HCT116 (cell line): ENCODE measurements at regions not wholly inside any gene's neighbourhood (a gene's known extent, or its start where the extent isn't known, plus 50 kb on each side); places are given as distances from the start of the nearest gene placed in this dataset.

Source experiments
- ATAC-seq: fragments of 200-7000 bp; cut with Tn5 transposase; 2 replicates; pipeline ENCODE4 v1.9.1; 2020; ENCODE audit warnings: mild to moderate bottlenecking, moderate library complexity
- BruUV-seq: library from RNA; stranded (reverse); fragments of 400-500 nt; replicated peaks from 2 replicates; lab custom pipeline; 2021; lab: Mats Ljungman, UMichigan
- CTCF ChIA-PET: fragments of 300-600 bp; sonication (Branson Sonifier 250); formaldehyde crosslinking; loops from one replicate; lab custom pipeline; 2021; ENCODE audit warnings: antibody characterized with exemption; lab: Charles Lee
- POLR2A ChIA-PET: fragments of 300-600, 350-600 bp; sonication (Branson Sonifier 250); formaldehyde crosslinking; loops from one replicate; lab custom pipeline; 2021; ENCODE audit warnings: antibody characterized with exemption; lab: Charles Lee
- RAD21 ChIA-PET, 2 experiments: fragments of 300-600 bp; sonication (Branson Sonifier 250); formaldehyde crosslinking; loops; one replicate each; lab custom pipeline; 2023; ENCODE audit warnings: low total read pairs in 2 of 2; ENCODE audit not compliant: uncharacterized antibody in 2 of 2, unreplicated experiment in 2 of 2, low non-redundant PET in 1 of 2; lab: Charles Lee
- DNase-seq: peaks from one replicate; pipeline ENCODE4 v3.0.0-alpha.2; 2010; ENCODE audit warnings: low read depth, low spot score
- H2AFZ ChIP-seq: fragments of 200-600 bp; shearing (Covaris generic), sonication (generic); 2 replicates; pipeline ENCODE4 v1.6.1; 2017; ENCODE audit warnings: low read depth, mixed run types, mixed read lengths, antibody characterized with exemption, low read length; ENCODE audit not compliant: poor library complexity, severe bottlenecking
- H3K27ac ChIP-seq: 2 replicates; pipeline ENCODE4 v1.5.1; 2012; ENCODE audit warnings: low read depth, low read length
- H3K27me3 ChIP-seq: fragments of 200-600 bp; sonication (generic); 2 replicates; pipeline ENCODE4 v1.6.1; 2016; ENCODE audit warnings: mixed run types, low read length, mixed read lengths; ENCODE audit not compliant: insufficient read depth
- H3K36me3 ChIP-seq, 2 experiments: fragments of 200-500 bp in 1 of 2; fragments of 200-600 bp in 1 of 2; sonication (Bioruptor generic) in 1 of 2; sonication (generic) in 1 of 2; 2 replicates each; pipeline versions ENCODE4 v1.5.1 to v1.6.1; 2014 to 2016; ENCODE audit warnings: low read length in 2 of 2, inconsistent platforms in 1 of 2, mixed read lengths in 1 of 2, mixed run types in 1 of 2; ENCODE audit not compliant: insufficient read depth in 2 of 2, control insufficient read depth in 1 of 2
- H3K4me1 ChIP-seq, 2 experiments: fragments of 200-600 bp in 1 of 2; sonication (generic) in 1 of 2; 2 replicates each; pipeline versions ENCODE4 v1.5.1 to v1.6.1; 2012 to 2017; ENCODE audit warnings: low read length in 2 of 2, inconsistent platforms in 1 of 2, mild to moderate bottlenecking in 1 of 2, mixed read lengths in 1 of 2, mixed run types in 1 of 2, moderate library complexity in 1 of 2; ENCODE audit not compliant: insufficient read depth in 2 of 2, control insufficient read depth in 1 of 2
- H3K4me2 ChIP-seq: fragments of 200-600 bp; sonication (generic); 2 replicates; pipeline ENCODE4 v1.6.1; 2017; ENCODE audit warnings: mixed run types, low read length, mixed read lengths
- H3K4me3 ChIP-seq, 2 experiments: fragments of 200-600 bp in 1 of 2; sonication (generic) in 1 of 2; replicated peaks in 1 of 2; 2 replicates each; pipeline ENCODE4 v1.5.1; 2011 to 2016; ENCODE audit warnings: low read length in 2 of 2, control low read depth in 1 of 2, low read depth in 1 of 2, mild to moderate bottlenecking in 1 of 2, mixed read lengths in 1 of 2, mixed run types in 1 of 2
- H3K79me2 ChIP-seq: fragments of 200-600 bp; sonication (generic); 2 replicates; pipeline ENCODE4 v1.6.1; 2017; ENCODE audit warnings: mild to moderate bottlenecking, mixed run types, low read length, moderate library complexity, mixed read lengths; ENCODE audit not compliant: insufficient read depth
- H3K9ac ChIP-seq: fragments of 200-600 bp; sonication (generic); 2 replicates; pipeline ENCODE4 v1.6.1; 2016; ENCODE audit warnings: low read length, mixed read lengths
- H3K9me2 ChIP-seq: fragments of 200-600 bp; sonication (generic), shearing (Covaris generic); 2 replicates; pipeline ENCODE4 v1.6.1; 2017; ENCODE audit warnings: mixed run types, mild to moderate bottlenecking, moderate library complexity; ENCODE audit not compliant: insufficient read depth
- H3K9me3 ChIP-seq, 2 experiments: fragments of 200-500 bp in 1 of 2; fragments of 200-600 bp in 1 of 2; sonication (Bioruptor generic) in 1 of 2; sonication (generic) in 1 of 2; 2 replicates each; pipeline ENCODE4 v1.6.1; 2014 to 2017; ENCODE audit warnings: low read length in 2 of 2, mixed read lengths in 2 of 2, inconsistent platforms in 1 of 2, low read depth in 1 of 2, mild to moderate bottlenecking in 1 of 2, mixed run types in 1 of 2, moderate library complexity in 1 of 2; ENCODE audit not compliant: control insufficient read depth in 1 of 2, insufficient read depth in 1 of 2
- H4K20me1 ChIP-seq: fragments of 200-600 bp; sonication (generic), shearing (Covaris generic); 2 replicates; pipeline ENCODE4 v1.6.1; 2017; ENCODE audit warnings: mixed run types, mild to moderate bottlenecking, moderate library complexity; ENCODE audit not compliant: insufficient read depth
- CEBPB ChIP-seq: IDR thresholded peaks from 2 replicates; pipeline ENCODE4 v1.6.1; 2012; ENCODE audit warnings: low read depth
- EGR1 ChIP-seq: IDR thresholded peaks from 2 replicates; pipeline ENCODE4 v1.6.1; 2012; ENCODE audit warnings: low read depth
- EZH2phosphoT487 ChIP-seq: fragments of 200-600 bp; IDR thresholded peaks from 2 replicates; pipeline ENCODE4 v1.6.1; 2018; ENCODE audit warnings: antibody characterized with exemption, borderline replicate concordance
- JUND ChIP-seq: IDR thresholded peaks from 2 replicates; pipeline ENCODE4 v1.6.1; 2012
- POLR2A ChIP-seq: IDR thresholded peaks from 2 replicates; pipeline ENCODE4 v1.7.0; 2011; ENCODE audit warnings: borderline replicate concordance; ENCODE audit not compliant: insufficient read depth, insufficient read length; ENCODE audit errors: extremely low read depth
- RAD21 ChIP-seq: IDR thresholded peaks from 2 replicates; pipeline ENCODE4 v1.6.1; 2012; ENCODE audit warnings: low read depth, mild to moderate bottlenecking
- REST ChIP-seq: IDR thresholded peaks from 2 replicates; pipeline ENCODE4 v1.6.1; 2012; ENCODE audit warnings: low read depth
- SIN3A ChIP-seq: IDR thresholded peaks from 2 replicates; pipeline ENCODE4 v1.6.1; 2012; ENCODE audit warnings: low read depth
- SRF ChIP-seq: IDR thresholded peaks from 2 replicates; pipeline ENCODE4 v1.6.1; 2012; ENCODE audit warnings: low read depth
- YY1 ChIP-seq: IDR thresholded peaks from 2 replicates; pipeline ENCODE4 v1.6.1; 2011; ENCODE audit warnings: low read length, low read depth, moderate library complexity, mild to moderate bottlenecking; ENCODE audit not compliant: insufficient replicate concordance; ENCODE audit errors: extremely low read depth
- intact Hi-C: fragments of 100-400 bp; cut with micrococcal nuclease; formaldehyde crosslinking; loops from 2 replicates; pipeline ENCODE4 v1.10.0; 2022
- TF ChIP-seq, protein P1 (sequence below), 3 experiments: fragments of 200-600 bp in 1 of 3; sonication (generic) in 1 of 3; IDR thresholded peaks in 2 of 3; conservative IDR thresholded peaks in 1 of 3; 2 replicates each; pipeline ENCODE4 v1.5.1; 2012 to 2017; ENCODE audit warnings: low read depth in 2 of 3, low read length in 2 of 3, antibody characterized with exemption in 1 of 3, borderline replicate concordance in 1 of 3, control low read depth in 1 of 3, mild to moderate bottlenecking in 1 of 3, mixed read lengths in 1 of 3, mixed run types in 1 of 3, moderate library complexity in 1 of 3; ENCODE audit not compliant: insufficient read depth in 1 of 3
- TF ChIP-seq, protein P2 (sequence below): IDR thresholded peaks from 2 replicates; pipeline ENCODE4 v1.6.1; 2012
- TF ChIP-seq, protein P3 (sequence below): IDR thresholded peaks from 2 replicates; pipeline ENCODE4 v1.6.1; 2012

DNA sequence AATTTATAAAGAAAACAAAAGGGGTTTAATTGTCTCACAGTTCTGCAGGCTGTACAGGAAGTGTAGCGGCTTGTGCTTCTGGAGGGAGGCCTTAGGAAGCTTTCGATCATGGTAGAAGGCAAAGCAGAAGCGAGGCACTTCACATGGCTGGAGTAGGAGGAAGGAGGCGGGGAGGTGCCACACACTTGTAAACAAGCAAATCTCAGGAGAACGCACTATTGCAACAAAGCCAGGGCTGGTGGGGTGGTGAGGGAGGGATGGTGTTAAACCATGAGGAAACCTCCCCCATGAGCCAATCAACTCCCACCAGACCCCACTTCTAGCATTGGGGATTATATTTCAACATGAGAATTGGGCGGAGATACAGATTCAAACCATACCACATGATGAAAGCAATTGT, 1116.3 kb downstream of the FAT4 start:
- Histone ChIP-seq H3K36me3 (no peaks in the 10 kb centered on the region), H3K4me1 (no peaks in the 10 kb centered on the region), H2AFZ (no peak overlapping the region), H3K9me2 (no peaks in the 10 kb centered on the region), H3K4me3 (no peak overlapping the region), H3K27ac (no peak overlapping the region), H3K9ac (no peak overlapping the region), H3K27me3 (no peaks in the 10 kb centered on the region), H3K9me3 (no peaks in the 10 kb centered on the region), H4K20me1 (no peaks in the 10 kb centered on the region), H3K4me2 (no peak overlapping the region), H3K79me2 (no peaks in the 10 kb centered on the region)
- ChIA-PET CTCF (no interaction called here), RAD21 (no interaction called here), POLR2A (no interaction called here)
- intact Hi-C loops, result no loop called here
- no TSS peak for BruUV-seq
- no peak for TF ChIP-seq EZH2phosphoT487
- no peak for TF ChIP-seq SRF
- no peak for TF ChIP-seq RAD21
- no peak for TF ChIP-seq JUND
- TF ChIP-seq, protein P1, sequence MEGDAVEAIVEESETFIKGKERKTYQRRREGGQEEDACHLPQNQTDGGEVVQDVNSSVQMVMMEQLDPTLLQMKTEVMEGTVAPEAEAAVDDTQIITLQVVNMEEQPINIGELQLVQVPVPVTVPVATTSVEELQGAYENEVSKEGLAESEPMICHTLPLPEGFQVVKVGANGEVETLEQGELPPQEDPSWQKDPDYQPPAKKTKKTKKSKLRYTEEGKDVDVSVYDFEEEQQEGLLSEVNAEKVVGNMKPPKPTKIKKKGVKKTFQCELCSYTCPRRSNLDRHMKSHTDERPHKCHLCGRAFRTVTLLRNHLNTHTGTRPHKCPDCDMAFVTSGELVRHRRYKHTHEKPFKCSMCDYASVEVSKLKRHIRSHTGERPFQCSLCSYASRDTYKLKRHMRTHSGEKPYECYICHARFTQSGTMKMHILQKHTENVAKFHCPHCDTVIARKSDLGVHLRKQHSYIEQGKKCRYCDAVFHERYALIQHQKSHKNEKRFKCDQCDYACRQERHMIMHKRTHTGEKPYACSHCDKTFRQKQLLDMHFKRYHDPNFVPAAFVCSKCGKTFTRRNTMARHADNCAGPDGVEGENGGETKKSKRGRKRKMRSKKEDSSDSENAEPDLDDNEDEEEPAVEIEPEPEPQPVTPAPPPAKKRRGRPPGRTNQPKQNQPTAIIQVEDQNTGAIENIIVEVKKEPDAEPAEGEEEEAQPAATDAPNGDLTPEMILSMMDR (IDR thresholded peaks at IDR 0.05 in 2 of 3, conservative IDR thresholded peaks at IDR 0.05 in 1 of 3; ENCODE audit: borderline replicate concordance in 1 of 3, insufficient read depth in 1 of 3, low read depth in 2 of 3, low read length in 2 of 3), result no peak
- TF ChIP-seq SIN3A, result no peak
- TF ChIP-seq CEBPB, result no peak
- TF ChIP-seq YY1, result no peak
- no peak for TF ChIP-seq REST
- TF ChIP-seq EGR1, result no peak
- no peak for TF ChIP-seq POLR2A
- TF ChIP-seq, protein P2, sequence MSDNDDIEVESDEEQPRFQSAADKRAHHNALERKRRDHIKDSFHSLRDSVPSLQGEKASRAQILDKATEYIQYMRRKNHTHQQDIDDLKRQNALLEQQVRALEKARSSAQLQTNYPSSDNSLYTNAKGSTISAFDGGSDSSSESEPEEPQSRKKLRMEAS, result no peak
- TF ChIP-seq, protein P3, sequence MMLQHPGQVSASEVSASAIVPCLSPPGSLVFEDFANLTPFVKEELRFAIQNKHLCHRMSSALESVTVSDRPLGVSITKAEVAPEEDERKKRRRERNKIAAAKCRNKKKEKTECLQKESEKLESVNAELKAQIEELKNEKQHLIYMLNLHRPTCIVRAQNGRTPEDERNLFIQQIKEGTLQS, result no peak
- DNase-seq (no peak), ATAC-seq (no peak)
